RWPE1 (cell line): ENCODE measurements at regions not wholly inside any gene's neighbourhood (a gene's known extent, or its start where the extent isn't known, plus 50 kb on each side); places are given as distances from the start of the nearest gene placed in this dataset.

ENCODE experiments used
- CTCF ChIA-PET: fragments of 350-600 bp; sonication (Branson Sonifier 250); formaldehyde crosslinking; extraction: SDS; loops from one replicate; lab custom pipeline; 2021; lab: Yijun Ruan, JAX
- POLR2A ChIA-PET: fragments of 400-600 bp; formaldehyde crosslinking; extraction: SDS; loops from one replicate; lab custom pipeline; 2020; ENCODE audit warnings: antibody characterized with exemption; ENCODE audit not compliant: low non-redundant PET; lab: Yijun Ruan, JAX
- DNase-seq: peaks from one replicate; pipeline ENCODE4 v3.0.0; 2012; ENCODE audit warnings: low spot score
- H3K27ac ChIP-seq: fragments of 450-650 bp; 2 replicates; pipeline ENCODE4 v1.5.1; 2017
- TF ChIP-seq, protein P1 (sequence below): fragments of 450-650 bp; conservative IDR thresholded peaks from 2 replicates; pipeline ENCODE4 v1.5.1; 2017; ENCODE audit warnings: low read depth, mild to moderate bottlenecking

DNA sequence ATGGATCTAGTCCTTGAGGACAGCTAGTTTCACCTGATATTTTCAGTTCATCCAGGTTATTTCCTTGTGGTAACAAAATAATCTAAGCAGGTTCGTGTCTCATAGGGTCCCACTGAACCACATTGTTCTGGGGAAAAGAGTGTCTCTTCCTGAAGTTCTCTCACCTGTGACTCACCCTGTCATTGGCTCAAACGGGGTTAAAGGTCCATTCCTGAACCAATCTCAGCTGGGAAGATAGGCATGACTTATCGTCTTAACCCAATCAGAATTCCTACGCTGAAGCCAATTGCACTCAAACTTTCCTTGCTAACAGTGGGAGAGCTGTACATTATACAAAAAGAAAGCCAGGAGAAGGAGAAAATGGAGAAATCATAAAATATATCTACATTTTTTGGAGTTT is 475.8 kb downstream of the TOX3 start:
- CTCF ChIA-PET, result interaction anchor here (0.5 kb wide), 1 partner anchor 927 kb away, joined by 3 read pairs; no protein-coding TSS in a partner anchor

GRCh38 chr16:52070341-52071057 is 476.4 kb downstream of the TOX3 start:
- ChIA-PET CTCF (interaction anchor here (0.5 to 2.9 kb wide), 12 partner anchors 16 to 952 kb away, joined by 3 to 21 read pairs (median 4); no protein-coding TSS in a partner anchor), POLR2A (no interaction called here)
- no peak for DNase-seq
- TF ChIP-seq, protein P1, sequence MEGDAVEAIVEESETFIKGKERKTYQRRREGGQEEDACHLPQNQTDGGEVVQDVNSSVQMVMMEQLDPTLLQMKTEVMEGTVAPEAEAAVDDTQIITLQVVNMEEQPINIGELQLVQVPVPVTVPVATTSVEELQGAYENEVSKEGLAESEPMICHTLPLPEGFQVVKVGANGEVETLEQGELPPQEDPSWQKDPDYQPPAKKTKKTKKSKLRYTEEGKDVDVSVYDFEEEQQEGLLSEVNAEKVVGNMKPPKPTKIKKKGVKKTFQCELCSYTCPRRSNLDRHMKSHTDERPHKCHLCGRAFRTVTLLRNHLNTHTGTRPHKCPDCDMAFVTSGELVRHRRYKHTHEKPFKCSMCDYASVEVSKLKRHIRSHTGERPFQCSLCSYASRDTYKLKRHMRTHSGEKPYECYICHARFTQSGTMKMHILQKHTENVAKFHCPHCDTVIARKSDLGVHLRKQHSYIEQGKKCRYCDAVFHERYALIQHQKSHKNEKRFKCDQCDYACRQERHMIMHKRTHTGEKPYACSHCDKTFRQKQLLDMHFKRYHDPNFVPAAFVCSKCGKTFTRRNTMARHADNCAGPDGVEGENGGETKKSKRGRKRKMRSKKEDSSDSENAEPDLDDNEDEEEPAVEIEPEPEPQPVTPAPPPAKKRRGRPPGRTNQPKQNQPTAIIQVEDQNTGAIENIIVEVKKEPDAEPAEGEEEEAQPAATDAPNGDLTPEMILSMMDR, result no peak
- H3K27ac ChIP-seq, result no peak overlapping the region

More for the DNA sequence above, 475.8 kb downstream of the TOX3 start:
- TF ChIP-seq, protein P1, result no peak
- no peak overlapping the region for H3K27ac ChIP-seq
- DNase-seq, result no peak
- POLR2A ChIA-PET, result no interaction called here

DNA sequence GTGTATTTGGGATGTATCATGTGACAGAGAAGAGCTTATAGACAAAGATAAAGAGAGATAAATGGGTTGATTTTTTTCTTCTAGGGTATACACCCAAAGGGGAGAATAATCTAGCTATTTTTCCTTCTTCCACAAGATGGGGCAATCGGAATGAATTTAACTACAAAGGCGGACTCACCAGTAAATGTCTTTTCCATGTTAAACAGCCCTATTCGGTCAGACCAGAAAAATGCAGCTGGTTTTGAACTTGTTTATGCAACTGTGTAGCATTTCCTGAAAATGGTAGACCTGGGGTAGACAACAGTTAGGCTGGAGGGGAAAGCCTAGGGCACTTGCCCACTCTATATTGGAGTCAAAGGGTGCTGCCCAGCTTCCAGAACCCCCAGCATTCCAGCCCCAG is 477.1 kb downstream of the TOX3 start:
- TF ChIP-seq, protein P1, result peak; percentile 44
- CTCF ChIA-PET, result interaction anchor here (0.5 to 2.9 kb wide), 16 partner anchors 17 to 952 kb away, joined by 3 to 21 read pairs (median 4); no protein-coding TSS in a partner anchor
- POLR2A ChIA-PET, result no interaction called here
- peak; percentile 34 for DNase-seq
- no peak overlapping the region for H3K27ac ChIP-seq

DNA sequence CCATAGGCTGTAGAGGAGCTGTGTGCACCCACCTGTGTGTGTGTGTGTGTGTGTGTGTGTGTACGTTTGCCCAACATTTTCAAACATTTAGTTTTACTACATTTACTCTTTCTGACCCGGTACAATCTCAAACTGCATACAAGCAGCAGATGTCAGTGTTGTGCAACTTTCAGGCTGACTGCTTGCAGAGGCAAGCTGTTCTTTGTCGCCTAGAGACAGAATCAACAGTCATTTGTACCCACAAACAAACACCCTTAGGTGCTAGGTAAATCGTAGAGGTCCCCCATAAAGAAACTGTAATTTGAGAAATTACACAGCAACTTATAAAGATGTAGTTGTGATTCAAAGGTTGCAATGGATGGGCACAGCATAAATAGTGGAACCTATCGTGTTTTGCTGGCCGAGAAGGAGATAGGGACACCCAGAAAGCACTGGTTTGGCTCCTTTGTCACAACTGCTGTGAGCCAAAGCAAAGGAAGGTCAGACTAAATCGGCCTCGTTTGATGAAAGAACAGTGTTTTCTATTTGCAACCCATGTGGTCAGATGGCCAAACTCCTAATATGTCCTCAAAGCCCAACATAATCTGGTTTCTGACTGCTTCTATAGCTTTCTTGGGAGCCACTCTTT is 478.4 kb downstream of the TOX3 start:
- ChIA-PET CTCF (interaction anchor here (0.6 to 2.9 kb wide), 18 partner anchors 9 to 1885 kb away, joined by 3 to 21 read pairs (median 3); no protein-coding TSS in a partner anchor), POLR2A (no interaction called here)
- no peak overlapping the region for H3K27ac ChIP-seq
- DNase-seq, result peak; percentile 9
- TF ChIP-seq, protein P1, result peak; percentile 52

DNA sequence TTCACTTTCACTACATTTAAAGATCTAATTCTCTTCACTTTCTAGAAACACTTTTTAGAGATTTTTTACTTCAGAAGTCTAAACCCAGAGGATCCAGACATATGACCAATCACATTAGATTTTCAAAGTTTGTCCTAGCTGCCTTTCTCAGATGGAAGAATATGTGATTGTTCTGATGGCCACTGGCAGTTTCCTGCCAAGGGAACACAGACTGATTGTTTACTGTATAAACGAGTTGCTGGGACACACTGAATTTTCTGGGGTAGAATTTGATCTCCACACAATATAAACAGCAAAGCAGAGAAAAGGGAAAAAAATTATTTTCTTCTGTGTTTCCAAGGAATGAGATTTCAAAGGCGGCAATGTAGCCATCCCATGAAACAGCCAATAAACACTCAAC is 480.0 kb downstream of the TOX3 start:
- POLR2A ChIA-PET, result no interaction called here
- CTCF ChIA-PET, result no interaction called here
- no peak for DNase-seq
- TF ChIP-seq, protein P1, result no peak
- no peak overlapping the region for H3K27ac ChIP-seq

DNA sequence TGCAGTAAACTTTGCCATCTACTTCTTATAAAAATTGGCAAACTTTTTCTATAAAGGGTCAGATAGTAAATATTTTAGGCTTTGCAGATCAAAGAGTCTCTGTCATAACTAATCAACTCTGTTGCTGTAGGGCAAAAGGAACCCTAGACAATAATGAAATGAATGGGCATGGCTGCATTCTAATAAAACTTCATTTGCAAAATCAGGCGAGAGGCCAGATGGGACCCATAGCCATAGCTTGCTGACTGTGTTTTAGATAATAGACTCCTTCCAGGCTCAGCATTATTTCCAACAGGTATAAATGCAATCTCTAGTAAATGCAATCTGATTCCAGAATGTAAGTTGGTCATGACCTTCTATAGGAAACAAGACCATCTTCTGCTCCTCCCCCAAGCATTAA is 490.7 kb downstream of the TOX3 start:
- ChIA-PET POLR2A (no interaction called here), CTCF (no interaction called here)
- DNase-seq, result no peak
- H3K27ac ChIP-seq, result no peak overlapping the region
- TF ChIP-seq, protein P1, result no peak
